Body of pancreas (tissue), 4 donors: ENCODE measurements at regions not wholly inside any gene's neighbourhood (a gene's known extent, or its start where the extent isn't known, plus 50 kb on each side); places are given as distances from the start of the nearest gene placed in this dataset.

Source experiments
- ATAC-seq: fragments of 150-250 bp; one replicate; pipeline ENCODE4 v1.9.1; 2016
- DNase-seq, 4 donors: peaks; one replicate each; pipeline ENCODE4 v3.0.0-alpha.2; 2019
- H3K27ac ChIP-seq, 4 donors: fragments of 200-600 bp; sonication (generic); 1 replicate in 3 of 4; 2 replicates in 1 of 4; pipeline versions ENCODE4 v1.5.1 to v1.6.1; 2016 to 2019; ENCODE audit warnings: mild to moderate bottlenecking in 1 of 4, mixed read lengths in 1 of 4, moderate library complexity in 1 of 4
- H3K27me3 ChIP-seq, 2 donors: fragments of 200-600 bp; sonication (generic); one replicate each; pipeline ENCODE4 v1.6.0; 2016; ENCODE audit warnings: mild to moderate bottlenecking in 1 of 2
- H3K36me3 ChIP-seq, 2 donors: fragments of 200-600 bp; sonication (generic); replicated peaks in 1 of 2; 2 replicates each; pipeline ENCODE4 v1.5.1; 2016; ENCODE audit warnings: low read depth in 2 of 2; ENCODE audit not compliant: insufficient read depth in 1 of 2
- H3K4me1 ChIP-seq: fragments of 200-600 bp; sonication (generic); one replicate; pipeline ENCODE4 v1.6.0; 2016
- H3K4me3 ChIP-seq, 2 donors: fragments of 200-600 bp; sonication (generic); 1 replicate in 1 of 2; 2 replicates in 1 of 2; pipeline ENCODE4 v1.5.1; 2016 to 2019
- H3K9me3 ChIP-seq, 3 donors: fragments of 200-600 bp; sonication (generic); 1 replicate in 2 of 3; 2 replicates in 1 of 3; pipeline ENCODE4 v1.5.1; 2016
- CTCF ChIP-seq, 7 experiments: fragments of 450-650 bp in 4 of 7; fragments of 200-600 bp in 3 of 7; sonication (generic) in 3 of 7; IDR thresholded peaks; one replicate each; pipeline ENCODE4 v1.5.1; 2016 to 2019; ENCODE audit warnings: antibody characterized with exemption in 7 of 7
- POLR2A ChIP-seq, 3 donors: fragments of 450-650 bp; IDR thresholded peaks; one replicate each; pipeline ENCODE4 v1.6.1; 2016; ENCODE audit warnings: antibody characterized with exemption in 3 of 3, mild to moderate bottlenecking in 2 of 3
- WGBS, 2 donors: methylation state at CpG; one replicate each; pipeline ENCODE4 v1.1.5; 2017; 5-methylcytosine and 5-hydroxymethylcytosine counted together
- intact Hi-C: fragments of 100-400 bp; cut with DNase I; formaldehyde crosslinking; loops from one replicate; pipeline ENCODE4 v1.15.1; 2023

- WGBS, 2 donors = 84 to 85% methylated on average over 3 of the region's 3 CpGs
- Histone ChIP-seq H3K4me3 (no peak overlapping the region), H3K9me3 (no peaks in the 10 kb centered on the region), H3K36me3 (no peaks in the 10 kb centered on the region), H3K27ac (no peak overlapping the region), H3K4me1 (no peaks in the 10 kb centered on the region), H3K27me3 (no peaks in the 10 kb centered on the region)
- no peak for DNase-seq
- TF ChIP-seq POLR2A (IDR thresholded peaks at IDR 0.05) (no peak), CTCF (IDR thresholded peaks at IDR 0.05) (no peak)
- intact Hi-C loops = no loop called here
- ATAC-seq = no peak
Measured at GRCh38 chr3:76664816-76665215, 375.1 kb upstream of the ROBO2 start.

GRCh38 chr3:76668653-76669052 lies 371.2 kb upstream of the ROBO2 start:
- no peaks in the 10 kb centered on the region for H3K36me3 ChIP-seq
- DNase-seq = no peak
- intact Hi-C loops = no loop called here
- no peak overlapping the region for H3K27ac ChIP-seq
- no peaks in the 10 kb centered on the region for H3K9me3 ChIP-seq
- TF ChIP-seq CTCF (IDR thresholded peaks at IDR 0.05) (no peak), POLR2A (IDR thresholded peaks at IDR 0.05) (no peak)
- no peaks in the 10 kb centered on the region for H3K27me3 ChIP-seq
- WGBS, 2 donors = 88 to 93% methylated on average over 4 of the region's 4 CpGs
- H3K4me1 ChIP-seq = no peaks in the 10 kb centered on the region
- no peak overlapping the region for H3K4me3 ChIP-seq
- no peak for ATAC-seq

- intact Hi-C loops = no loop called here
- Histone ChIP-seq H3K27me3 (no peaks in the 10 kb centered on the region), H3K27ac (no peak overlapping the region), H3K9me3 (no peaks in the 10 kb centered on the region), H3K4me3 (no peak overlapping the region), H3K36me3 (no peaks in the 10 kb centered on the region), H3K4me1 (no peaks in the 10 kb centered on the region)
- TF ChIP-seq CTCF (IDR thresholded peaks at IDR 0.05) (no peak), POLR2A (IDR thresholded peaks at IDR 0.05) (no peak)
- WGBS, 2 donors = 62 to 70% methylated on average over 5 of the region's 5 CpGs
- no peak for DNase-seq
- no peak for ATAC-seq
Measured at GRCh38 chr3:76669322-76669721, 370.6 kb upstream of the ROBO2 start.

- Histone ChIP-seq H3K4me3 (no peak overlapping the region), H3K27me3 (no peaks in the 10 kb centered on the region), H3K36me3 (no peaks in the 10 kb centered on the region), H3K27ac (no peak overlapping the region), H3K4me1 (no peaks in the 10 kb centered on the region), H3K9me3 (no peaks in the 10 kb centered on the region)
- DNase-seq = no peak
- ATAC-seq = no peak
- intact Hi-C loops = no loop called here
- WGBS, 2 donors = 57 to 77% methylated on average over 4 of the region's 4 CpGs
- TF ChIP-seq CTCF (IDR thresholded peaks at IDR 0.05) (no peak), POLR2A (IDR thresholded peaks at IDR 0.05) (no peak)
Measured at GRCh38 chr3:76673171-76673570, 366.7 kb upstream of the ROBO2 start.

GRCh38 chr3:76679541-76679940 lies 360.4 kb upstream of the ROBO2 start:
- Histone ChIP-seq H3K27me3 (no peaks in the 10 kb centered on the region), H3K4me1 (no peaks in the 10 kb centered on the region), H3K9me3 (no peaks in the 10 kb centered on the region), H3K4me3 (no peak overlapping the region), H3K36me3 (no peaks in the 10 kb centered on the region), H3K27ac (no peak overlapping the region)
- intact Hi-C loops = no loop called here
- DNase-seq = no peak
- ATAC-seq = peak; percentile 56
- TF ChIP-seq POLR2A (IDR thresholded peaks at IDR 0.05) (no peak), CTCF (IDR thresholded peaks at IDR 0.05) (peak in 5 of 7 experiments; percentile 14 to 45 (median 39))
